ENCODE measurements at regions not wholly inside any gene's neighbourhood (a gene's known extent, or its start where the extent isn't known, plus 50 kb on each side); places are given as distances from the start of the nearest gene placed in this dataset.
"Not testable (repeated sequence)": the region's sequence is repeated elsewhere in the genome, so short reads cannot be mapped to it uniquely, and the experiment has no call there.

DNA sequence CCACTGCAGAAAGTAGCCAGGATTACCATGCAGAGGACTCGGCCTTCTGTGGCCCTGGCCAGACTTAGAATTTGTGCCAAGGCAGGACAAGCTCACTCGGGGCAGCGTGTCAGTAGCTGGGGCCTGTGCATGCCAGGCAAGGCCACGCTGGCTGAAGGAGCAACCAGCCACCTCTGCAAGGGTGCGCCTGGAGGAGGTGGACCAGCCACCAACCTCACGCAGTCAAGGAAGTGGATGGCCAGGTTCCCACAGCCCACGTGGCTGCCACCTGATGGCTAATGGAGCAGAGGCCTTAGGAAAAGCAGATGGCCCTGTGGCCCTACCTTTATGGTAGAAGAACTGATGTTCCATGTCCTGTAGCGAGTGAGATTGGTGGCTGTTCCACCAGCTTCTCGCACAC is 107.9 kb downstream of the CCDC74A start:
- TF ChIP-seq, protein P1, sequence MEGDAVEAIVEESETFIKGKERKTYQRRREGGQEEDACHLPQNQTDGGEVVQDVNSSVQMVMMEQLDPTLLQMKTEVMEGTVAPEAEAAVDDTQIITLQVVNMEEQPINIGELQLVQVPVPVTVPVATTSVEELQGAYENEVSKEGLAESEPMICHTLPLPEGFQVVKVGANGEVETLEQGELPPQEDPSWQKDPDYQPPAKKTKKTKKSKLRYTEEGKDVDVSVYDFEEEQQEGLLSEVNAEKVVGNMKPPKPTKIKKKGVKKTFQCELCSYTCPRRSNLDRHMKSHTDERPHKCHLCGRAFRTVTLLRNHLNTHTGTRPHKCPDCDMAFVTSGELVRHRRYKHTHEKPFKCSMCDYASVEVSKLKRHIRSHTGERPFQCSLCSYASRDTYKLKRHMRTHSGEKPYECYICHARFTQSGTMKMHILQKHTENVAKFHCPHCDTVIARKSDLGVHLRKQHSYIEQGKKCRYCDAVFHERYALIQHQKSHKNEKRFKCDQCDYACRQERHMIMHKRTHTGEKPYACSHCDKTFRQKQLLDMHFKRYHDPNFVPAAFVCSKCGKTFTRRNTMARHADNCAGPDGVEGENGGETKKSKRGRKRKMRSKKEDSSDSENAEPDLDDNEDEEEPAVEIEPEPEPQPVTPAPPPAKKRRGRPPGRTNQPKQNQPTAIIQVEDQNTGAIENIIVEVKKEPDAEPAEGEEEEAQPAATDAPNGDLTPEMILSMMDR (IDR thresholded peaks at IDR 0.05; ENCODE audit: unreplicated experiment): no peak
- Mint-ChIP-seq H3K27me3 (no peaks in the 10 kb centered on the region), H3K4me1 (ENCODE audit: low read depth) (no peaks in the 10 kb centered on the region), H3K4me3 (ENCODE audit: low read depth) (no peak overlapping the region), H3K36me3 (ENCODE audit: insufficient read depth) (no peaks in the 10 kb centered on the region), H3K9me3 (ENCODE audit: low read depth) (peaks cover 4% of the 10 kb centered on the region), H3K27ac (no peak overlapping the region)
- DNase-seq (ENCODE audit: low spot score, unreplicated experiment): no peak

DNA sequence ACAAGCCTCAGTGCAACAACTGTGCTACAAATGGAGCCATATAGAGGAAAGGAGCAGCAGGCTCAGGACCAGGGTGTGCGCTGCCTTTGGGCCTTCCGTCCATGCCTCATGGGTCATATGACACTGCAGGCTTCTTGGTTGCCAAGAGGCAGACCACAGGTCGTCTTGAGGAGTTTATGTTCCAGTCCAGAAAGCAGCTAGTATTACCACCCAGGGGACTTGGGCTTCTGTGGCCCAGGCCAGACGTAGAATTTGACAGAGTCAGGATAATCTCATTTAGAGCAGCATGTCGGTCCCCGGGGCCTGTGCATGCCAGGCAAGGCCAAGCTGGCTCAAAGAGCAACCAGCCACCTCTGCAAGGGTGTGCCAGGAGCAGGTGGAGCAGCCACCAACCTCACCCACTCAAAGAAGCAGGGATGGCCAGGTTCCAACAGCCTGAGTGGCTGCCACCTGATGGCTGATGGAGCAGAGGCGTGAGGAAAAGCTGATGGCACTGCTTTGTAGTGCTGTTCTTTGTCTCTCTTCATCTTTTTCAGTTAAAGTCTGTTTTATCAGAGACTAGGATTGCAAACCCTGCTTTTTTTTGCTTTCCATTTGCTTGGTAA is 109.1 kb downstream of the CCDC74A start:
- H3K9me3 Mint-ChIP-seq (ENCODE audit: low read depth); H3K27me3 Mint-ChIP-seq; H3K27ac Mint-ChIP-seq; H3K4me1 Mint-ChIP-seq (ENCODE audit: low read depth); H3K4me3 Mint-ChIP-seq (ENCODE audit: low read depth); H3K36me3 Mint-ChIP-seq (ENCODE audit: insufficient read depth); DNase-seq (ENCODE audit: low spot score, unreplicated experiment): not testable (repeated sequence)

DNA sequence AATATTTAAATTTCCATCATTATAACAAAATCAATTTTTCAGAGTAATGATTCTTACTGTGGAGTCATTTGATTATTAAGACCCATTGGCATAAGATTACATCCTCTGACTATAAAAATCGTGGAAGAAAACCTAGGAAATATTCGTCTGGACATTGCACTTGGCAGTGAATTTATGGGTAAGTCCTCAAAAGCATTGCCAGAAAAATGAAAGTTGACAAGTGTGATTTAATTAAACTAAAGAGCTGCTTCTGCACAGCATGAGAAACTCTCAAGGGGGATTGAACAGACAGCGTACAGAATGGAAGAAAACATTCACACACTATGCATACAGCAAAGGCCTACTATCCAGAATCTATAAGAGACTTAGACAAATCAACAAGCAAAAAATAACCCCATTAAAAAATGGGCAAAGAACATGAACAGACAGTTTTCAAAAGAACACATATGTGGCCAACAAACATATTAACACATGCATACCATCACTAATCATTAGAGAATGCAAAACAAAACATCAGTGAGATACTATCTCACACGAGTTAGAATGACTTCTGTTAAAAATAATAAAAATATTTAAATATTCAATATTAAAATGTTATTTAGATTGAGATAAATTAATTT is 111.4 kb downstream of the CCDC74A start:
- DNase-seq (ENCODE audit: low spot score, unreplicated experiment); H3K9me3 Mint-ChIP-seq (ENCODE audit: low read depth); H3K27ac Mint-ChIP-seq; H3K4me3 Mint-ChIP-seq (ENCODE audit: low read depth); H3K27me3 Mint-ChIP-seq; H3K4me1 Mint-ChIP-seq (ENCODE audit: low read depth); H3K36me3 Mint-ChIP-seq (ENCODE audit: insufficient read depth): not testable (repeated sequence)

DNA sequence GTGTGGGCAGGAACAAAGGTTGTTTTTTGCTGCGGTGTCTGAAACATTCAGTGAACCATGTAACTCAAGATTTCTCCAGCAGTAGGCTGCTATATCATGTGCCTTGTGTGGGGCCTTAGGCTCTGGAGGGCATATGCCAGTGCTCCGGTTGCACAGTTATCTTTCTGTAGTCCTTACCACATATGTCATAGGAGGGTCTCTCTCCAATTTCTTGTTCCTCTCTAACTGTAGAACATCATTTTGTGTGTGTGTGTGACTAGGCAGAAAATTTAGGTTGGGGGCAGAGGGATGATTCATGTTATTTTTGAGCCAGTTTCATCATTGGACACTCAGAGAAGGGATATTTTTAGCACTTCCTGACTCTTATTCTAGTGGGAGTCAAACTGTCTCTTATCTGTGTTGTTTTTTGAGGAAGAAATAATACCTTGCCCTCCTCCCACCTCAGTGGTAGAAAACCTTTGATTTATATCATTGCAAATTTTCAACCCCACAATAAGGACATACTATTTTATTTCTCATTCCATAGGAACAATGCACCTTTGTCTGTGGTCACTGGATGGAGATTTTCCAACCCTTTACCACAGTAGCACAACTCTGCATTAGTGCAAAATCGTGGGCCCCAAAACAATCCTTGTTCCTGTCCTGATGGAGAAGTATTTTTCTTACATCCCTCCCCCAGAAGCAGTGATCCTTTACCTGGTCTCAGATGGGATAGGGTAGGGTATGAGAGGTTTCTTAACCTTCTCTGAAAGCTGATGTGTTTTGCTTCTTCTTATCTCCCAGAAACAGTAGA is 113.9 kb downstream of the CCDC74A start:
- no peak for DNase-seq (ENCODE audit: low spot score, unreplicated experiment)
- H3K36me3 Mint-ChIP-seq (ENCODE audit: insufficient read depth): no peaks in the 10 kb centered on the region
- no peaks in the 10 kb centered on the region for H3K4me1 Mint-ChIP-seq (ENCODE audit: low read depth)
- no peak overlapping the region for H3K27ac Mint-ChIP-seq
- peaks cover 4% of the 10 kb centered on the region for H3K9me3 Mint-ChIP-seq (ENCODE audit: low read depth)
- TF ChIP-seq, protein P1 (IDR thresholded peaks at IDR 0.05; ENCODE audit: unreplicated experiment): no peak
- H3K27me3 Mint-ChIP-seq: no peaks in the 10 kb centered on the region
- H3K4me3 Mint-ChIP-seq (ENCODE audit: low read depth): no peak overlapping the region

DNA sequence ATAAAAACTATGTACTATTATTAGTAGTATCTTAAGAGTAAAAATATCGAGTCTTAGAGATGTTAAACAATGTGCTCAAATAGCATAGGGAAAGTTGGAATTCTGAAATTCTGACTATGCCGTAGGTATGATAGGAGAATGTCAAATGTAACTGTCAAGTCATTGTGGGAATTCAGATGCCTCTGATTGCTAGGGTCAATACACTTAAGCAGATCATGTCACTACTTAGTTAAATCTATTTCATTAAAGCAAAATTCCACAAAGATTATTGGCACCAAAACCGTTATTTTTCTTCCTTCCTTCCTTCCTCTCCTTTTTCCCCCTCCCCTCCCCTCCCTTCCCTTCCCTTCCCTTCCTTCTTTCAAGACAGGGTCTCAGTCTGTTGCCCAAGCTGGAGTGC is 115.5 kb downstream of the CCDC74A start:
- not testable (repeated sequence) for DNase-seq (ENCODE audit: low spot score, unreplicated experiment); H3K9me3 Mint-ChIP-seq (ENCODE audit: low read depth); H3K27ac Mint-ChIP-seq; H3K4me3 Mint-ChIP-seq (ENCODE audit: low read depth); H3K27me3 Mint-ChIP-seq; H3K36me3 Mint-ChIP-seq (ENCODE audit: insufficient read depth); H3K4me1 Mint-ChIP-seq (ENCODE audit: low read depth)

DNA sequence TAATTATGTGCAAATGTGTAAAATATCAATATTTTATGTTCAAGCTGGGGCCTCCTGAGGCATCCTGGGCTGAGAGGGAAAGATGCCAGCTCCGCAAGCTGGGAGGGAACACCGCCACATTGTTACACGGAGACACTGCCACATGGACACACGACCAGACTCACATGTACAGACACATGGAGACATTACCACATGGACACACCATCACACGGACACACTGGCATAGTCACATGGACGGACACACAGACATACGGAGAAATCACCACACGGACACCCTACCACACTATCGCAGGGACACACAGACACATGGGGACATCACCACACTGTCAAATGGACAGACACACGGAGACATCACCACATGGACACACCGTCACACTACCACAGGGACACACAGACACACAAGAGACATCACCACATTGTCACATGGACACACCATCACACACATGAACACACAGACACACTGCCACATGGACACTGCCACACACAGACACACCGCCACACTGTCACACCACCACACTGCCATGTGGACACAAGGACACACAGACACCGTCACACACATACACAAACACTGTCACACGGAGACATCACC is 117.6 kb downstream of the CCDC74A start:
- no peak for DNase-seq (ENCODE audit: low spot score, unreplicated experiment)
- TF ChIP-seq, protein P1 (IDR thresholded peaks at IDR 0.05; ENCODE audit: unreplicated experiment): no peak
- peaks cover 14% of the 10 kb centered on the region for H3K27me3 Mint-ChIP-seq
- H3K4me1 Mint-ChIP-seq (ENCODE audit: low read depth): no peaks in the 10 kb centered on the region
- H3K27ac Mint-ChIP-seq: no peak overlapping the region
- no peak overlapping the region for H3K4me3 Mint-ChIP-seq (ENCODE audit: low read depth)
- no peaks in the 10 kb centered on the region for H3K36me3 Mint-ChIP-seq (ENCODE audit: insufficient read depth)
- no peaks in the 10 kb centered on the region for H3K9me3 Mint-ChIP-seq (ENCODE audit: low read depth)

DNA sequence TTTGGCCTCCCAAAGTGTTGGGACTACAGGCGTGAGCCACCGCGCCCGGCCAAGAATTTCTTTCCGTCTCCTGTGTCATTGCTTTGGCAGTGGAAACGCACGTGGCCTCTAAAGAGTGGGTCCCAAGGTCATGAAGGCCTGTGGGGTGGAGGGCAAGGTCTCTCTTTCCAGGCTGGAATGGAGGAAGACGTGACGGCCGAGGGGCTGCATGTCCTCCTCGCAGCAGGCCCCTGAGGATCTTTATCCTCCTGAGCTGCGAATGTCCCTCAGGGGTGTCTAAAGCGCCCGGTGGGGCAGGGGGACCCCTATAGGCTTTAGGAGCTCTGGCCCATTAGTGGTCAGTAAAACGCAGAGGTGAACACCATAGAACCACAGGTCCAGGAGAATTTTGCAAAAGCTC is 118.5 kb downstream of the CCDC74A start:
- H3K27ac Mint-ChIP-seq; H3K36me3 Mint-ChIP-seq (ENCODE audit: insufficient read depth); H3K9me3 Mint-ChIP-seq (ENCODE audit: low read depth); H3K4me3 Mint-ChIP-seq (ENCODE audit: low read depth); DNase-seq (ENCODE audit: low spot score, unreplicated experiment); H3K4me1 Mint-ChIP-seq (ENCODE audit: low read depth): not testable (repeated sequence)
- peaks cover 17% of the 10 kb centered on the region for H3K27me3 Mint-ChIP-seq

Data from progenitor cell of endocrine pancreas (in vitro differentiated cells).